DMS79 (cell line): ENCODE measurements at regions not wholly inside any gene's neighbourhood (a gene's known extent, or its start where the extent isn't known, plus 50 kb on each side); places are given as distances from the start of the nearest gene placed in this dataset.
"Not testable (repeated sequence)": the region's sequence is repeated elsewhere in the genome, so short reads cannot be mapped to it uniquely, and the experiment has no call there.

ENCODE experiments used
- DNase-seq: peaks from one replicate; lab custom pipeline; 2025; lab: John Stamatoyannopoulos, UW

DNA sequence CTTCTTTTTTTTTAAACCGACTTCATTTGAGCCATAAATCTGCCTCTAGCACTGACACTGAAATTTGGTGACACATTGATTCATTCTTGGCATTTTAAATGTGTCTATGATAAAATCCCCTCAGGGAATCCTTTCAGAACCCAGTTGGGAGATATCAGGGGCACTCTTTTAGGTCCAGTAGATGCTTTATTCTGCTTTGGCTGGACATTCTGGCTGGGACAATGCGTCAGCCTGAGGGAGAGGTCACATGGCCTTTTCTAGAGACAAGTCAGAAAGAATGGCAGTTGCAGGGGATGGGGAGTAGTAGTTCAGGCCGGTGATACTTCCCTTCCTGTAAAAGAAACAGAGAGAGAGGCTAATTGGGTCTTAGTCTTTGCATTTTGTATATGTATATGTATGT lies 63.1 kb downstream of the TRIM43 start:
- DNase-seq, result not testable (repeated sequence)

DNA sequence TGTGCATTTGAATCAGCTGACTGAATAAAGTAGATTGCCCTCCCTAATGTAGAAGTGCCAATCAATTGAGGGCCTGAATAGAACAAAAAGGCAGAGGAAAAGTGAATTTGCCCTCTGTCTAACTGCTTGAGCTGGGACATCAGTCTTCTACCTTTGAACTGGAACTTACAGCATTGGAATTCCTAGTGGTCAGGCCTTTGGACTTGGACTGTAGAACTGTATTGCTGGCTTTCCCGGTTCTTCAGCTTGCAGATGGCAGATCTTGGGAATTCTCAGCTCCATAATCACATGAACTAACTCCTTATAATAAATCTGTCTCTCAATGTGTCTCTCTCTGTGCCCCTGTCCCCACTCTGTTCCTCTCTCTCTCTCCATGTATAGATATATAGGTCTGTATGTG lies 64.8 kb downstream of the TRIM43 start:
- not testable (repeated sequence) for DNase-seq

DNA sequence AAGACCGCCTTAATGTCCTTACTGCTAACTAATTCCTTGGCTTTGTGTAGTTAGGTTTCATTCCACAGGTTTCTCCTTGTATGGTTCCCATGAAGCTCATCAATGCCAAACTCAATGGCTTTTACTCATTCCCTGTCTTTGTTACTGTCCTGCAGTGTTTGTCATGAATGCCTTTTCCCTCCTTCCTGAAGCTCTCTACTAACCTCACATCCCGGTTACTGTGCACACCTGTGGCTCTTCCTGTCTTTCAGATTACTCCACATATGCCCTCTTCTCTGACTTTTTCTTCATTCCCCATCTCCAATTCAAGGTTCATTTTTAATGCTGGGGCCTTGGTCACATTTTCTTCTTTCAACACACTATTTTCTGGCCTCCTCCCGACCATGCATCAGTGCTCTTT lies 66.1 kb downstream of the TRIM43 start:
- DNase-seq, result not testable (repeated sequence)

DNA sequence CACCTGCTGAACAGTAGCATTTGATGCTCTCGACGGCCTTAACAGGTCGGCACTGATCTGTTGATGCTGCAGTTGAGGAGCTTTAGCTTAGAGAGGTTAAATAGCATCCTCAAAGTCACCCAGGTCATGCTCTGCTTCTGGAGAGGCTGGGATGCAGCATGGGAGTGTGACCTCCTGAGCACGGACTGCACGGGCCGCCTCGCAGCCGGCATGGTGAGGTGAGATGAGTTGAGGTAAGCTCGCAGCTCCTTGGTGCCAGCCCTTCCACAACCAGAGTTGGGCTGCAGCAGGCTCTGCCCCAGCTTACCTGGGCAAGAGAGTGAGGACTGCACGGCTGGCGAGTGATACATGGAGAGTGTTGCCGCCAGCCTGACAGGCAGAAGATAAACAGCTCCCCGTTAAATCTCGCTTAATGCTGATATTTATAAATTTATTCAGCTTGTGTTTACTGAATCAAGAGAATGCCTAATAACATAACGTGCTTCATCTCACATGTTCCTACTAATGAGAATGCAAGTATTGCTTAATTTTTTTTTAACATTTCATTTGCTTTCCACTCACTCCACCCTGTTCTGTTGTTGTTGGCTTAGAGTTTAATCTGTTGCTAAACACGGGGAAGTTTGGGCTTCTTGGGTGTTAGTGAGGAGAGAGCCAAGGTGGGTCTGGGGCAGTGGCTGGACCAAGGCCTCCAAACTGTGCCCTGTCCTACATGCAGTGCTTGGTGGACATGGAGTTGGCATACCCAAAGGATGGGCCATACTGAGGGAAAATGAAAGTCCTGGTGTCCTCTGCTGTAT lies 69.2 kb downstream of the TRIM43 start:
- not testable (repeated sequence) for DNase-seq

DNA sequence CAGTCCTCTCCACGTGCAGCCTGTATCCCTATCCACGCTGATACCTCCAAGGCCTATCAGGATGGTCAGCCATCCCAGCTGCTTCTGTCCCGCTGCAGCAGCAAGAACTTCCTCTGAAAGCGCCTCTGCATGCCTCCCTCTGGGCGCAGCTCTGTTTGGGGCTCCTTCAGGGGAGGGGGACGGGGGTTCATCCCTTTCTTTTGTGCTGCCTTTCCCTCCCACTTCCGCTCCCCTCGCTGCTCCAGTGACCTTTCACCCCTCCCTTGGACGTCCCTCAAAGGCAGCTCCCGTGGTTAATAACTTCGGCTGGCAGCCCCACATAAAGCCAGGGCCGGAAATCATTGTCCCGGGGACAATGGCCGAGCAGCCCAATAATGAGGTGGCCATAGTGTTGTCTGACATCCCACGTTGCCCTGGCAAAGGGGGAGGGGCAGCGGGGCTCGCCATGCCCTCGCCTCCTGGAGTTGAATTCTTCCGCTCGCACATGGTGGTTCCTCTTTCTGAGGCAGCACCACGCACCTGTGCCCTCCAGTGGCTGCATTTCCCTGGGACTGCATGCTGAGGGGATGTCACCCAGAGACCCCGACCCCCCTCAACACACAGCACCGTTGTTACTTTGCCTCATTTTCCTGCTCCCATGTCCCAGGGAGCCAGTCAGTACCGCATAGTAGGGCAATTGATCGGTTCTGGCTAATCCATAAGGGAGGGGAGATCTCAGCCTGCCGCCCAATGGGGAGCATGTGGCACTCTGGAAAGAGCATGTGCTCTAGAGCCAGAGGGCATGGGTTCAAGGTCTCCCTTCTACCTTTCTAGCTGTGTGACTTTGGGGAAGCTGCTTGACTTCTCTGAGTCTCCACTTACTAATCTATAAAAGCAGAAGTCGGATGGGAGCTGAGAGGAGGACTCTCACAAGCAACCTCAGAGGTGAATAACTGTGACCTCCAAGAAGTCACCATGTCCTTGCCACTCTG lies 72.0 kb downstream of the TRIM43 start:
- not testable (repeated sequence) for DNase-seq

DNA sequence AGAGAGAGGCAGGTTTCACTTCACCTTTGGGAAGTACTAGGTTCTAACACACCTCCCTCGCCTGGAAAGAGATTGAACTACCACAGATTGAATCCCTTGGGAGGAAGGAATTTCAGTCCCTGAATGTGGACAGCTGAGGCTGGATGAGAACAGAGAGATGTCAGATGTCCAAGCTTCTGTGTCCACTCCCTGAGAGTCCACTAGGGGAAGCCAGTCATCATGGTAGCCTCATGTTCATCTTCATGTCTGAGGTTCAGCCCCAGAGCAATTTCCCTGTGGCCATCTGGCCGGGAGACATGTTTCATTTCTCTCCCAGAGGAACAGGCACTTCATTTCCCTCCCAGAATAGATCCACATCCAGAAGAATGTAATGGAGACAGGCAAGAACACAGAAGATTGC lies 74.8 kb downstream of the TRIM43 start:
- DNase-seq, result not testable (repeated sequence)

DNA sequence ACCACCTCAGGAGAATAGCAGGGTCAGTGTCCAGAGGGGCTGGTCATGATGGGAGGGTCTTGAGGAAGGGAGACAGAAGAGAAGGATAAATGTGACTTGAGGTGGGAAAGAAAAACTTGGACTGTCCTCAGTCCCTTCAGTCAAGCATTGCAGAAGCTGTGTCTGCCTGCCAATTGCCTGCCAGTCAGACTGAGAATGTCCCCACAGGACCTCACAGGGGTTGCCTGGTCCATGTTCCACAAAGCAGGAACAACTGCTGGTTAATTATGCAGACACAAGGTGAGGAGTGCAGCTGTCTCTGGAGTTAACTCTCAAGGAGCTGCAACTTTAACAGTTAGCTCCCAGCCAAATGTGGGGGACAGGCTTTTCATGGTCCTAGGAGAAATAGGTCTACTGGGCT lies 75.7 kb downstream of the TRIM43 start:
- no peak for DNase-seq

DNA sequence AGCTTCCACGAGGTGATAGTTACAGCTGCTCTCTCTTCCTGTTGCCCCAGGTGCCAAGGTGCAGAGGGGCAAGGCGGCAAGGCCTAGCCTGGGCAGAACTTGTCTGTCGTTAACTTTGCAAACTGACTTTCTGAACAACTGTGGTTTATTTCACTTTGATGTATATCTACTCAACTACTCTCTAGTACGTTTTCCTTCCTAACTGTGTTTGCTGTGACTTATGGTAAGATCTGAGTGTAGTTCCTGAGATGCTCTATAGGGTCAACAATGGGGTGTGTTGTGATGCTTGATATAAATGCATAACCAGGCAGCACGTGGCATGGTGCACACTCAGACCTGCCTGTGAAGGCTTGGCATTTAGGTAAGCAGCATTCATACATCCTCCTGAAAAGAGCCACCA lies 77.1 kb downstream of the TRIM43 start:
- DNase-seq, result not testable (repeated sequence)

DNA sequence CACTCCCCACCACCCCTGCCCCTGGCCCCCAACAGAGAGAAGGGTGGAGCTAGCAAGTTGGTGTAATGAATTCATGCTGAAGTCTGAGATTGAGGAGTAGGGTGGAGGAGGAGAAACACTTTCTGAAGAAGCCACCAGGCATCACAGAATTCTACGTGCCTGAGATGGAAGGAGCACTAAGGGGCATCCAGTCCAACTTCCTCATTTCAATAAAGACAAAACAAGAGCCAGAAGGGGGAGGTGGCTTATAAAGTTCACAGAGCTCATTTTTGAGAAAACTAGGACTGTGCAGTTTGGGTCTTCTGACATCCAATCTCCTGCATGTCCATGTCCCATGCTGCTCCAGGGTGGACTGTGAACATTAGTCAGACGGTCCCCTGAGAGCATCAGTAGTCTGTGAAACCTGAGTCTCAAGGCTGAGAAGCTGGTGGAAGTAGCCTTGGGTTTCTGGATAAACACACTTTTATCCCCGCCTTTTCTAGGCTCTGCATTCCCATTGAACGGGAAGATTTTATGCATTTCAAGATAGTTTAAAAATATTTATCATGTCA lies 77.7 kb downstream of the TRIM43 start:
- no peak for DNase-seq

DNA sequence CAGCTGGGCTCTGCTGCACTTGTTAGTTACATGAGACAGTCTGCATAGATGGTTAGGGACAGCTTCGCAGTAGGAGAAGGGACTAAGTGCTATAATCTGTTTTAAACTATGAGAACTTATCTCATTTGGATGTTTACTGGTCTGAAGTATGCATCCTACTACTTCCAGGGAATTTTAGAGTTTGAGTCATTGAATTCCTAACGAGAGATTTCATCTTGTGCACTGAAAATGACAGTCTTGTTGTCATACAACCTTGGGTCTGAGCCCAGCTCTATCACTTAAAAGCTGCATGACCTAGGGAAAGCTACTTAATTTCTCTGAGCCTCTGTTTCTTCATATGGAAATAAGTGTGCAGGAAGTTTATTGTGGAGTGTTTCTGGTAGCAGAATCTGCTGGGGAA lies 78.4 kb downstream of the TRIM43 start:
- no peak for DNase-seq

DNA sequence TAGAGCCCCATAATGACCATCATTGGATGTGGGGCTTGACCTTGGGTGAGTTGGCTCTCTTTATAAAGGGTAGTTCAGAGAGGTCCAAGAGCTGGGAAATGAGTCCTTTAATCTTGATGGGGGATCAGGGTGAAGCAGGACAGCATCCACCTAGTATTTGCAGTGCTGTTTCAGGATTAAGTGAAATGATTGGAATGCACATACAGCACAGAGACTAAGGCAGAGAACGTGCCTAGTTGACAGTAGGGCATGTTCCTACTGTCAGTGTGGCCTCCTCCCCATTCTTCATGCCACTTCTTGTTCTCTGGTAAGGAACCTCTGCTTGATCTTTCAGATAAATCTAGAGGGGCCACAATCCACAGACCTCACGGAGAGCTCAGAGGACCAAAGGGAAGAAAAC lies 78.9 kb downstream of the TRIM43 start:
- no peak for DNase-seq

DNA sequence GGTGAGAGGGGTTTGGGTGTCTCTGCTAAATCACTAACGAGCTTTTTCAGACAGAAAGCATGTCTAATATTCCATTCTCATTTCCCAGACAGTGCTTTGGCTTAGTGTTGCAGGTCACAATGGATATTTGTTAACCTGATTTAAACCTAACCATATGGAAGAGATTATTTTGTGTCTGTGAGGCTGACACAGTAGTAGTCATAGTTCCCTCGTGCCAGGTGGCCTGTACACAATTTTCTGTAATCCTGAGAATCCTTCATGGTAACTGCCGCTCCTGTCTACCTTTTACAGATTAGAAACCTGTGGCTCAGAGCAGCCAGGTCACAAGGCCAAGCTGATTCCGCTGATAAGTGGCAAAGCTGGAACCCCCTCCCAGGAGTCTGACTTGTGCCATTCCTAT lies 79.4 kb downstream of the TRIM43 start:
- DNase-seq, result not testable (repeated sequence)

DNA sequence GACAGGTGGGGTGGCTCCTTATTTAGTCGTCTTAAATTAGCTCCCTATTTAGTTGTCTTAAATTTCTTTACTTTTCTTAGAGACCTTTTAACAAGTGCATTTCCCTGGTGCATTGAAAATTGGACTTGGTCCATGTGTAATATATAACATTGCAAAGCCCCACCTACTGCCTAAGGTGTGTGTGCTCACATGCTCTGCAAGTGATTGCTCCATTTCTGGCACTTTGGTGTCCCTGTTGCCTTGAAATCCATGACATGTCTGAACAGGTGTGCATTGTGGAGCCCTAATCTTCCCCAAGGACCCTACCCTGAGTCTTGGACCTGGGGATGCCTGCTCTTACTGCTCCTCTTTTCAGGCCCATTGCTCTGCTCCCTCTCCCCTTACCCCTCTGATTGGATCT lies 80.2 kb downstream of the TRIM43 start:
- not testable (repeated sequence) for DNase-seq

DNA sequence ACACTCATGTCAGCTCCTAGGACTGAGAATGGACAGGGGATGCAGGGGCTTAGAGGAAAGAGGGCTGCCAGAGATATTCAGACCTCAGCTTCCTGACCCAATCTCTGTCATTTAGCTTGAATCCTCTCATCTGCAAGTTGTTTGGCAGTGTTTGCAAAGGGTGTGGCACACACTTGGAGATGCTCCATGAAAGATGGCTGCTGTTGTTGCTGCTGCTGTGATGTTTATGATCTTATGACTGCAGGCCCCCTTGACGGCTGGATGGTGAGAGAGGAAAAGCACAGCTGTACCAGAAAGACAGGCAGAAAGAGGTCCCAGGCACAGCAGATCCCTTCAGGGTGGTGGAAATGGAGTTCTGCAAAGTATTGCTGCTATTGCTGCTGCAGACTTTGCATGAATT lies 80.7 kb downstream of the TRIM43 start:
- DNase-seq, result not testable (repeated sequence)

DNA sequence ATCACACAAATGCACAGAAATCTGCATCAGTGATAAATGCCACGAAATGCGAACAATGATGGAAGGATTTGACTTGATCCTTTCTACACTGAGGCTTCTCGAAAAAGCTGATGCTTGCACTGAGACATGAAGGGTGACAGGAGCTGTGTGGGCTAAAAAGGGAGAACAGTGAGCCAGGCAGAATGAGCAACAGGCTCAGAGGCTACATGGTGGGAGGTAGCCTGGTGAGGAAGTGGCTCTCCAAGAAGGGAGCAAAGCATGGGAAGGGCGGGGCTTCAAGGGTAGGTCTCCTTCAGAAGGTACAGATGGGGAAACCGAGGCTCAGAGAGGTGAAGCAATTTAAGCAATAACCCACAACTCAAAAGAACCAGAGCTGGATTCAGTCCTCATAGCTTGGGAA lies 82.4 kb downstream of the TRIM43 start:
- DNase-seq, result no peak

DNA sequence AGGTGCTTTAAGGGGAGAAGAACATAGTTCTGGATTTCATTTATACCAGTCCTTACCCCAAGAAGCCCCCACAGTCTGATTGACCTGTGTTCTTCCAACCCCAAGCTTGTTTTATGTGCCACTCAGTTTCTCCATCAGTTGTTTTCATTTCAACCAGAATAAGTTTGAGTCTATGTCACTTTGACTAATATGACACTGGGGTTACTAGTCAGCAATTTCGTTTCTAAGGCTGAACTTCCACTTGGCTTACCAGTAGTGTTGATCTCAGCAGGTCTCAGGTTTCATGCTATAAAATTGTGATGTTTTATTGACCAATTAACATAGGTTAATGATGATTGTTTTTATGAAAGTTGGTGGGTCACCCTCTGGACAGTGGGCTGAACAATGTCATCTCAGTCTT lies 84.8 kb downstream of the TRIM43 start:
- not testable (repeated sequence) for DNase-seq

DNA sequence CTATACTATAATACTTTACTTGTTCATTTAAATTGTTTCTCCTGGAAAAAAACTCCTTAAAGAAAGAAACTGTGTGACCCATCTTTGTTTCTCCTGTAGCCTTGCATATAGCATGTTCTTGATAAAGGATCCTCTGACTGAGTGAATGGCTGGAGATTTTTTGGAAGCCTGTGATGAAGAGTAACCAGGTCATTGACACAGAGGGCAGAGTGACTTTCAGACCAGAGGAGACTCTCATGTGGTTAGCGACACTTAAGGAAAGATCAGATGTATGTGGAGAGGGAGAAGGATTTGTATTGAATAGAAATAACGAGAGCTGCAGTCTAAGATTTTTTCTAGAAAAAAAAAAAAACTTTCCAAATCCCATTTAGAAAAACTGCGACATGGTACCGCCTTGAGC lies 85.5 kb downstream of the TRIM43 start:
- no peak for DNase-seq

DNA sequence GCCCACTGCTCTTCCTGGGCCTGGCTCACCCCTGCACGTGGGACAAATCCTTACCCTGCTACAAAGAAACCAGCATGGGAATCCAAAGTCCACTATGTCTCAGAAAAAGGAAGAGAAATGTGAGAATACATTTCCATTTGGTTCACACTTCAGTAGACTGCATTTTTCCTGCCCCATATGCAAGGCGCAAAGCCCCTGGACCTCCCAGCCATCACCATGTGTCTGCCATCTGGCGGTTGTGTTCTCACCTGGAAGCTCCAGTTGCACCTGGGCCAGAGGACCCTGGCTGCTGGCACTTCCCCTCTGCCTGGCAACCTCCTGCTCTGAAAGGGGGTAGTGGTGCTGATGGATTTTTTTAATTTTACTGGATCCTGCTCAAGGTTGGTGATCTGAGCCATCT lies 86.0 kb downstream of the TRIM43 start:
- not testable (repeated sequence) for DNase-seq

DNA sequence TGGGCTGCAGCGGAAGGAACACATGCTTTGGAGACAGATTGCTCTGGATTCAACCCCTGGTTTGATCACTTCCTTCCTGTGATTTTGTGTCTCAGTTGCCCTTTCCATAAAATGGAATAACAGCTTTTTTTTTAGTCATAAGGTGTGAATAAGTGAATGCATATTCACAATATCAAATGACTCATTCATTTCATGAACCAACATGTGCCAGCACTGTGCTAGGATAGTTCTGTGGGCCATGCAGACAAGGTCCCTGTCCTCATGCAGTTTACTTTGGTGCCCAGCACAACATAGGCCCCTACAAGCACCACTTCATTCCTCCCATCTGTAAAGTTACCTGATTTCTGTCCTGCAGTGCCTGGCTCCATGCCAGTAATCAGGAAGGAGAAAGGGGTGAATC lies 89.4 kb downstream of the TRIM43 start:
- not testable (repeated sequence) for DNase-seq

DNA sequence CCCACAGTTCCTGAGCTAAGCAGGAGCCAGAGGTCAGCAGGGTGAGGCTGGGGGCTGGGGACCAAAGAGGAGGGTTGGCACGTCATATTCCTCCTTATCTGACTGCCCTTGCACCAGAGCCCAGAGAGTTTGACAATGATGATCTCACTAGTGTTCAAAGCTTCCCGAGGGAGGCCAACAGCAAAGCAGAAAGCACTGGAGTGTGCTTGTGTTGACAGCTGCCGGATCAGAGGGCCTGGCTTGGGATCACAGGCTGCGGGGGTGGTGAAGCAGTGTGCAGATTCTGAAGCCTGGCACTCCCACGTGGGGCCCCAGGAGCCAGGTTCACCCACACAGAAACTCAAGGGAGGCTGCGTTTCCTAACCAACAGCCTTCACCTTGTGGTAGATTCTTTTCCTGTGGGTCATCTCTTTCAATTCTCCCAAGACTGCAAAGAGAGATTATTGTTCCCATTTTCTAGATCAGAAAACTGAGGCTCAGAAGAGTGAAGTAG lies 89.8 kb downstream of the TRIM43 start:
- DNase-seq, result not testable (repeated sequence)

DNA sequence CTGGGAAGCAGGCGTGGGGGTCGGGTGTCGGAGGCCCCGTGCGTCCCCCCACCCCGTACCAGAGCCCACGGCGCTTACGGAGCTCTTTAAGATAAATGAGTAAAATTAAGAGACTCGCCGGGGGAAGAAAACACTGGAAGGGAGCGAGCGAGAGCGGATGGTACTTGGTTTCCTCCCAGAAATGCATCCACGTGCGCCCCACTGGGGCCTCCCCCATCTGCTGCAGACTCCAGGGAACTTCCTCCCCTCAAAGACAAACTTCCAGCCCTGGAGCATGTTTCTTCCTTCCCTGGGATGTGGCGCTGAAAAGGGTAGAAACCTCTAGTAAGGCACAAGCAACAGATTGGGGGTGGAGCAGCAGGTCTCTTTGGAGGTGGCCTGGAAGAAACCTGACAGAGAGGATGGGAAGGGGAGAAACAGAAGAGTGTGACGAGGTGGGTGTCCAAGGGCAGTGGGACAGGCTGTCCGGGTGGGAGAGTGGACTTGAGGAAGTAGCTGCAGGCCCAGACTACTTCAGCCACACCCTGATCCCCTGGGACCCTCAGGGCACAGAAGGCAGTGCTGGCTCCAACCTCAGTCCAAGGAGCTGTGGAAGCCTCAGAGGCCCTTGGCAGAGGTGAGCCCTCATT lies 91.2 kb downstream of the TRIM43 start:
- not testable (repeated sequence) for DNase-seq

DNA sequence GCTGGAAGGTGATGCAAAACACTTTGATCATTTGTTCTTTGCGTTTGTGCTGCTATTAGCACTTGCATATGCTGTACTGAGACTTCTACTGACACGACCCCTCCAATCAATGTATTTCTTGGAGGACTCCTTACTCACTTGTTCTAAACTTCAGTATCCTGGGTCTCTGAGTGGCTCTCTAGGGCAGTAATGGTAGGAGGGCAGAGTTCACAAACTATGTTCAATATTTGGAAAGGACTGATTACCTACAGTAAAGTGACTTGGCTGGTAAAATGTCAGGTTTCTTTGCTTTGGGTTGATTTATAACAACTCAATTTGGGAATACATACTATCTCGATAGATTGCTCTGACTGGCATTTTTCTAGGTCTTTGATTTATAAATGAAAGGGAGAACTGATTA lies 93.7 kb downstream of the TRIM43 start:
- DNase-seq, result no peak
